ENCODE measurements at regions not wholly inside any gene's neighbourhood (a gene's known extent, or its start where the extent isn't known, plus 50 kb on each side); places are given as distances from the start of the nearest gene placed in this dataset.

GRCh38 chr5:38707352-38708210, 138.2 kb upstream of the OSMR start:
- Histone ChIP-seq H3K36me3 (no peaks in the 10 kb centered on the region), H3K4me3 (no peak overlapping the region), H3K4me1 (no peaks in the 10 kb centered on the region), H3K27ac (no peak overlapping the region), H3K27me3 (no peaks in the 10 kb centered on the region), H3K9me3 (no peaks in the 10 kb centered on the region)
- TF ChIP-seq POLR2A (IDR thresholded peaks at IDR 0.05) (no peak), CTCF (IDR thresholded peaks at IDR 0.05) (no peak)
- no peak for DNase-seq

GRCh38 chr5:38709678-38710306, 136.0 kb upstream of the OSMR start:
- no peaks in the 10 kb centered on the region for H3K36me3 ChIP-seq
- DNase-seq = no peak
- H3K4me3 ChIP-seq = no peak overlapping the region
- H3K27ac ChIP-seq = no peak overlapping the region
- no peak for TF ChIP-seq CTCF (IDR thresholded peaks at IDR 0.05)
- TF ChIP-seq POLR2A (IDR thresholded peaks at IDR 0.05) = no peak
- H3K27me3 ChIP-seq = no peaks in the 10 kb centered on the region
- no peaks in the 10 kb centered on the region for H3K4me1 ChIP-seq
- H3K9me3 ChIP-seq = no peaks in the 10 kb centered on the region

GRCh38 chr5:38710627-38711026, 135.2 kb upstream of the OSMR start:
- Histone ChIP-seq H3K27me3 (no peaks in the 10 kb centered on the region), H3K4me3 (no peak overlapping the region), H3K9me3 (no peaks in the 10 kb centered on the region), H3K27ac (no peak overlapping the region), H3K36me3 (no peaks in the 10 kb centered on the region), H3K4me1 (no peaks in the 10 kb centered on the region)
- TF ChIP-seq CTCF (IDR thresholded peaks at IDR 0.05) (no peak), POLR2A (IDR thresholded peaks at IDR 0.05) (no peak)
- no peak for DNase-seq

- no peaks in the 10 kb centered on the region for H3K9me3 ChIP-seq
- H3K4me1 ChIP-seq = no peaks in the 10 kb centered on the region
- DNase-seq = no peak
- no peak overlapping the region for H3K4me3 ChIP-seq
- no peak overlapping the region for H3K27ac ChIP-seq
- H3K27me3 ChIP-seq = no peaks in the 10 kb centered on the region
- TF ChIP-seq POLR2A (IDR thresholded peaks at IDR 0.05) = no peak
- TF ChIP-seq CTCF (IDR thresholded peaks at IDR 0.05) = no peak
- H3K36me3 ChIP-seq = no peaks in the 10 kb centered on the region
These were observed 133.4 kb upstream of the OSMR start for GRCh38 chr5:38712391-38712790.

GRCh38 chr5:38714240-38714639, 131.6 kb upstream of the OSMR start:
- no peak for DNase-seq
- H3K4me3 ChIP-seq = no peak overlapping the region
- no peaks in the 10 kb centered on the region for H3K27me3 ChIP-seq
- no peaks in the 10 kb centered on the region for H3K9me3 ChIP-seq
- no peak for TF ChIP-seq POLR2A (IDR thresholded peaks at IDR 0.05)
- TF ChIP-seq CTCF (IDR thresholded peaks at IDR 0.05) = no peak
- no peak overlapping the region for H3K27ac ChIP-seq
- no peaks in the 10 kb centered on the region for H3K36me3 ChIP-seq
- H3K4me1 ChIP-seq = peaks cover 0 to 1% (median 0%) of the 10 kb centered on the region in 4 donors
